ENCODE measurements at regions not wholly inside any gene's neighbourhood (a gene's known extent, or its start where the extent isn't known, plus 50 kb on each side); places are given as distances from the start of the nearest gene placed in this dataset.
"Not testable (repeated sequence)": the region's sequence is repeated elsewhere in the genome, so short reads cannot be mapped to it uniquely, and the experiment has no call there.

- DNase-seq (ENCODE audit: low read depth): no peak
Measured at GRCh38 chr5:32534041-32534440, 51.3 kb upstream of the SUB1 start.

GRCh38 chr5:32531885-32532520 is 53.4 kb upstream of the SUB1 start:
- DNase-seq (ENCODE audit: low read depth): peak; percentile 71

- DNase-seq (ENCODE audit: low read depth): not testable (repeated sequence)
Measured at GRCh38 chr5:32527321-32527720, 58.0 kb upstream of the SUB1 start.

- no peak for DNase-seq (ENCODE audit: low read depth)
Measured at GRCh38 chr5:32526810-32527209, 58.5 kb upstream of the SUB1 start.

- DNase-seq (ENCODE audit: low read depth): no peak
Measured at GRCh38 chr5:32523625-32524024, 61.7 kb upstream of the SUB1 start.

- DNase-seq (ENCODE audit: low read depth): peak; percentile 93
Measured at GRCh38 chr5:32522429-32523143, 62.8 kb upstream of the SUB1 start.

- DNase-seq (ENCODE audit: low read depth): no peak
Measured at GRCh38 chr5:32521481-32521880, 63.9 kb upstream of the SUB1 start.

- DNase-seq (ENCODE audit: low read depth): no peak
Measured at GRCh38 chr5:32520972-32521371, 64.4 kb upstream of the SUB1 start.

- DNase-seq (ENCODE audit: low read depth): no peak
Measured at GRCh38 chr5:32520356-32520755, 65.0 kb upstream of the SUB1 start.

- no peak for DNase-seq (ENCODE audit: low read depth)
Measured at GRCh38 chr5:32519508-32519907, 65.8 kb upstream of the SUB1 start.

GRCh38 chr5:32514806-32515205 is 70.3 kb upstream of the ZFR start:
- DNase-seq (ENCODE audit: low read depth): no peak

GRCh38 chr5:32512926-32513325 is 68.4 kb upstream of the ZFR start:
- no peak for DNase-seq (ENCODE audit: low read depth)

- DNase-seq (ENCODE audit: low read depth): no peak
Measured at GRCh38 chr5:32511776-32512374, 67.3 kb upstream of the ZFR start.

- no peak for DNase-seq (ENCODE audit: low read depth)
Measured at GRCh38 chr5:32510860-32511259, 66.3 kb upstream of the ZFR start.

GRCh38 chr5:32508806-32509805 is 64.6 kb upstream of the ZFR start:
- DNase-seq (ENCODE audit: low read depth): peak; percentile 84

GRCh38 chr5:32507738-32508434 is 63.3 kb upstream of the ZFR start:
- DNase-seq (ENCODE audit: low read depth): peak; percentile 98

GRCh38 chr5:32506799-32507198 is 62.3 kb upstream of the ZFR start:
- peak; percentile 84 for DNase-seq (ENCODE audit: low read depth)

- no peak for DNase-seq (ENCODE audit: low read depth)
Measured at GRCh38 chr5:32506201-32506661, 61.7 kb upstream of the ZFR start.

GRCh38 chr5:32505756-32506155 is 61.2 kb upstream of the ZFR start:
- peak; percentile 14 for DNase-seq (ENCODE audit: low read depth)

- DNase-seq (ENCODE audit: low read depth): peak; percentile 33
Measured at GRCh38 chr5:32504989-32505596, 60.6 kb upstream of the ZFR start.
